OCI-LY1 (cell line): ENCODE measurements at regions not wholly inside any gene's neighbourhood (a gene's known extent, or its start where the extent isn't known, plus 50 kb on each side); places are given as distances from the start of the nearest gene placed in this dataset.

Experiments
- H2AFZ ChIP-seq: fragments of 200-600 bp; sonication (generic), shearing (Covaris generic); 2 replicates; pipeline ENCODE4 v1.6.0; 2014; ENCODE audit warnings: antibody characterized with exemption, mild to moderate bottlenecking, low read length
- H3F3A ChIP-seq: fragments of 200-600 bp; sonication (generic), shearing (Covaris generic); 2 replicates; pipeline ENCODE4 v1.6.0; 2014; ENCODE audit warnings: mild to moderate bottlenecking, antibody characterized with exemption, low read length, moderate library complexity; ENCODE audit not compliant: insufficient read depth
- H3K27ac ChIP-seq: fragments of 200-600 bp; sonication (generic); 2 replicates; pipeline ENCODE4 v1.5.1; 2014; ENCODE audit warnings: low read length, mixed run types, mild to moderate bottlenecking, low read depth; ENCODE audit not compliant: poor library complexity, severe bottlenecking
- H3K27me3 ChIP-seq: fragments of 200-600 bp; sonication (generic); 2 replicates; pipeline ENCODE4 v1.6.0; 2014; ENCODE audit warnings: antibody characterized with exemption, mild to moderate bottlenecking, low read length, moderate library complexity; ENCODE audit not compliant: insufficient read depth
- H3K36me3 ChIP-seq: fragments of 200-600 bp; sonication (generic); 2 replicates; pipeline ENCODE4 v1.6.1; 2014; ENCODE audit warnings: mild to moderate bottlenecking, antibody characterized with exemption, low read length, moderate library complexity, mixed read lengths; ENCODE audit not compliant: insufficient read depth
- H3K4me1 ChIP-seq: fragments of 200-600 bp; sonication (generic); 2 replicates; pipeline ENCODE4 v1.5.1; 2014; ENCODE audit warnings: mild to moderate bottlenecking, low read length, moderate library complexity; ENCODE audit not compliant: insufficient read depth, severe bottlenecking
- H3K4me2 ChIP-seq: fragments of 200-600 bp; sonication (generic), shearing (Covaris generic); 2 replicates; pipeline ENCODE4 v1.6.1; 2014; ENCODE audit warnings: low read length
- H3K4me3 ChIP-seq: fragments of 200-600 bp; sonication (generic); 2 replicates; pipeline ENCODE4 v1.5.1; 2014; ENCODE audit warnings: low read length, low read depth, mild to moderate bottlenecking, mixed read lengths; ENCODE audit not compliant: poor library complexity, severe bottlenecking
- H3K79me2 ChIP-seq: fragments of 200-600 bp; shearing (Covaris generic); 2 replicates; pipeline ENCODE4 v1.6.1; 2016; ENCODE audit warnings: mixed run types, low read length, mixed read lengths; ENCODE audit not compliant: insufficient read depth
- H3K9ac ChIP-seq: fragments of 200-600 bp; sonication (generic), shearing (Covaris generic); 2 replicates; pipeline ENCODE4 v1.6.1; 2014; ENCODE audit warnings: mild to moderate bottlenecking, low read length, mixed read lengths
- H3K9me2 ChIP-seq: fragments of 200-600 bp; sonication (generic), shearing (Covaris generic); 2 replicates; pipeline ENCODE4 v1.6.1; 2014; ENCODE audit warnings: low read depth, mild to moderate bottlenecking, low read length, mixed read lengths
- H3K9me3 ChIP-seq: fragments of 200-600 bp; shearing (Covaris generic); 2 replicates; pipeline ENCODE4 v1.6.1; 2014; ENCODE audit warnings: low read length, mixed read lengths
- H4K20me1 ChIP-seq: fragments of 200-600 bp; sonication (generic), shearing (Covaris generic); 2 replicates; pipeline ENCODE4 v1.6.0; 2016; ENCODE audit warnings: mild to moderate bottlenecking, low read length; ENCODE audit not compliant: insufficient read depth
- CTCF ChIP-seq: fragments of 200-600 bp; sonication (generic), shearing (Covaris generic); IDR thresholded peaks from 2 replicates; pipeline ENCODE4 v1.5.1; 2017; ENCODE audit warnings: mild to moderate bottlenecking, antibody characterized with exemption, low read length, moderate library complexity, mixed read lengths
- EZH2 ChIP-seq: fragments of 200-600 bp; sonication (generic), shearing (Covaris generic); IDR thresholded peaks from 2 replicates; pipeline ENCODE4 v1.8.0; 2017; ENCODE audit warnings: borderline replicate concordance, mixed run types, mild to moderate bottlenecking, antibody characterized with exemption, low read length, moderate library complexity, mixed read lengths

- no peak overlapping the region for H3K4me2 ChIP-seq
- no peaks in the 10 kb centered on the region for H3K9me2 ChIP-seq
- H3K36me3 ChIP-seq = no peaks in the 10 kb centered on the region
- TF ChIP-seq CTCF (no peak), EZH2 (no peak)
- no peaks in the 10 kb centered on the region for H3K27me3 ChIP-seq
- H3K27ac ChIP-seq = no peak overlapping the region
- H3F3A ChIP-seq = no peaks in the 10 kb centered on the region
- no peaks in the 10 kb centered on the region for H3K9me3 ChIP-seq
- no peak overlapping the region for H2AFZ ChIP-seq
- H4K20me1 ChIP-seq = no peaks in the 10 kb centered on the region
- H3K79me2 ChIP-seq = no peaks in the 10 kb centered on the region
- H3K9ac ChIP-seq = no peak overlapping the region
- no peak overlapping the region for H3K4me3 ChIP-seq
- no peaks in the 10 kb centered on the region for H3K4me1 ChIP-seq
Observed at GRCh38 chr3:116821371-116821770, 111.8 kb downstream of the TUSC7 start.

- no peaks in the 10 kb centered on the region for H3K9me3 ChIP-seq
- H3K36me3 ChIP-seq = no peaks in the 10 kb centered on the region
- no peaks in the 10 kb centered on the region for H4K20me1 ChIP-seq
- H3K9ac ChIP-seq = no peak overlapping the region
- H3K79me2 ChIP-seq = no peaks in the 10 kb centered on the region
- no peak overlapping the region for H3K4me3 ChIP-seq
- no peaks in the 10 kb centered on the region for H3K9me2 ChIP-seq
- no peaks in the 10 kb centered on the region for H3K27me3 ChIP-seq
- no peaks in the 10 kb centered on the region for H3F3A ChIP-seq
- no peak overlapping the region for H2AFZ ChIP-seq
- H3K4me2 ChIP-seq = no peak overlapping the region
- no peaks in the 10 kb centered on the region for H3K4me1 ChIP-seq
- no peak overlapping the region for H3K27ac ChIP-seq
- TF ChIP-seq CTCF (no peak), EZH2 (no peak)
Observed at GRCh38 chr3:116824208-116824607, 114.6 kb downstream of the TUSC7 start.

- H3K79me2 ChIP-seq = no peaks in the 10 kb centered on the region
- no peak overlapping the region for H3K27ac ChIP-seq
- no peaks in the 10 kb centered on the region for H3K27me3 ChIP-seq
- H3K9me3 ChIP-seq = no peaks in the 10 kb centered on the region
- H3K9me2 ChIP-seq = no peaks in the 10 kb centered on the region
- TF ChIP-seq CTCF = no peak
- TF ChIP-seq EZH2 = no peak
- H3K36me3 ChIP-seq = no peaks in the 10 kb centered on the region
- no peak overlapping the region for H3K4me3 ChIP-seq
- H3K4me2 ChIP-seq = no peak overlapping the region
- H3K9ac ChIP-seq = no peak overlapping the region
- H2AFZ ChIP-seq = no peak overlapping the region
- H4K20me1 ChIP-seq = no peaks in the 10 kb centered on the region
- H3K4me1 ChIP-seq = no peaks in the 10 kb centered on the region
- H3F3A ChIP-seq = no peaks in the 10 kb centered on the region
Observed at GRCh38 chr3:116833202-116833601, 123.6 kb downstream of the TUSC7 start.
